Neuronal stem cell (in vitro differentiated cells): ENCODE measurements at regions not wholly inside any gene's neighbourhood (a gene's known extent, or its start where the extent isn't known, plus 50 kb on each side); places are given as distances from the start of the nearest gene placed in this dataset.
"Not testable (repeated sequence)": the region's sequence is repeated elsewhere in the genome, so short reads cannot be mapped to it uniquely, and the experiment has no call there.

Experiments used
- DNase-seq: peaks from one replicate; pipeline ENCODE4 v3.0.0-alpha.2; 2013; ENCODE audit warnings: low spot score
- H2AFZ ChIP-seq: one replicate; pipeline ENCODE4 v1.6.1; 2013; ENCODE audit warnings: mild to moderate bottlenecking, low read length, inconsistent platforms
- H2AK5ac ChIP-seq: 2 replicates; pipeline ENCODE4 v1.6.1; 2013; ENCODE audit warnings: low read depth, mild to moderate bottlenecking, inconsistent platforms, low read length, moderate library complexity, mixed read lengths
- H2BK120ac ChIP-seq: 2 replicates; pipeline ENCODE4 v1.6.1; 2013; ENCODE audit warnings: low read depth, mild to moderate bottlenecking, inconsistent platforms, low read length, moderate library complexity, mixed read lengths
- H2BK12ac ChIP-seq: one replicate; pipeline ENCODE4 v1.6.1; 2013; ENCODE audit warnings: low read length, inconsistent platforms
- H2BK15ac ChIP-seq: 2 replicates; pipeline ENCODE4 v1.6.1; 2013; ENCODE audit warnings: mild to moderate bottlenecking, low read length, inconsistent platforms, mixed read lengths
- H2BK5ac ChIP-seq: one replicate; pipeline ENCODE4 v1.6.1; 2013; ENCODE audit warnings: inconsistent platforms, mild to moderate bottlenecking, low read length, moderate library complexity
- H3K14ac ChIP-seq: one replicate; pipeline ENCODE4 v1.6.1; 2013; ENCODE audit warnings: low read length, inconsistent platforms
- H3K18ac ChIP-seq: 2 replicates; pipeline ENCODE4 v1.6.1; 2013; ENCODE audit warnings: low read length, inconsistent platforms
- H3K23ac ChIP-seq: 2 replicates; pipeline ENCODE4 v1.6.1; 2013; ENCODE audit warnings: low read depth, mild to moderate bottlenecking, mixed read lengths, low read length, inconsistent platforms; ENCODE audit not compliant: poor library complexity
- H3K27ac ChIP-seq: replicated peaks from 3 replicates; pipeline ENCODE4 v1.5.1; 2013; ENCODE audit warnings: low read length, inconsistent platforms
- H3K27me3 ChIP-seq, 3 experiments: 2 replicates each; pipeline ENCODE4 v1.6.1; 2013; ENCODE audit warnings: low read length in 3 of 3, mild to moderate bottlenecking in 2 of 3, inconsistent platforms in 1 of 3, low read depth in 1 of 3, mixed read lengths in 1 of 3, moderate library complexity in 1 of 3; ENCODE audit not compliant: control insufficient read depth in 3 of 3, insufficient read depth in 3 of 3
- H3K36me3 ChIP-seq, 2 donors: replicated peaks in 1 of 2; 2 replicates each; pipeline ENCODE4 v1.6.1; 2013; ENCODE audit warnings: low read length in 2 of 2; ENCODE audit not compliant: control insufficient read depth in 2 of 2, insufficient read depth in 2 of 2
- H3K4ac ChIP-seq: 2 replicates; pipeline ENCODE4 v1.6.1; 2013; ENCODE audit warnings: inconsistent platforms, mild to moderate bottlenecking, low read length, moderate library complexity
- H3K4me1 ChIP-seq, 2 donors: 1 replicate in 1 of 2; 2 replicates in 1 of 2; pipeline ENCODE4 v1.6.1; 2013; ENCODE audit warnings: low read length in 2 of 2, low read depth in 1 of 2; ENCODE audit not compliant: control insufficient read depth in 2 of 2, insufficient read depth in 1 of 2
- H3K4me2 ChIP-seq: one replicate; pipeline ENCODE4 v1.6.1; 2013; ENCODE audit warnings: mild to moderate bottlenecking, low read length, inconsistent platforms; ENCODE audit not compliant: insufficient read depth, poor library complexity, severe bottlenecking
- H3K4me3 ChIP-seq, 2 donors: 2 replicates each; pipeline ENCODE4 v1.5.1; 2013; ENCODE audit warnings: low read length in 2 of 2, mild to moderate bottlenecking in 2 of 2, inconsistent platforms in 1 of 2, moderate library complexity in 1 of 2
- H3K79me1 ChIP-seq: one replicate; pipeline ENCODE4 v1.6.1; 2013; ENCODE audit warnings: low read depth, mild to moderate bottlenecking, inconsistent platforms, low read length, moderate library complexity
- H3K9ac ChIP-seq: one replicate; pipeline ENCODE4 v1.6.1; 2013; ENCODE audit warnings: mild to moderate bottlenecking, low read depth, low read length, inconsistent platforms; ENCODE audit not compliant: poor library complexity
- H3K9me3 ChIP-seq, 2 donors: replicated peaks in 1 of 2; 2 replicates each; pipeline versions ENCODE3 to v1.6.1; 2013; ENCODE audit warnings: low read length in 2 of 2, mild to moderate bottlenecking in 2 of 2, inconsistent platforms in 1 of 2, low read depth in 1 of 2, mixed read lengths in 1 of 2, moderate library complexity in 1 of 2; ENCODE audit not compliant: control insufficient read depth in 2 of 2, insufficient read depth in 1 of 2
- H4K8ac ChIP-seq: one replicate; pipeline ENCODE4 v1.6.1; 2013; ENCODE audit warnings: low read depth, mild to moderate bottlenecking, inconsistent platforms, low read length, moderate library complexity
- H4K91ac ChIP-seq: one replicate; pipeline ENCODE4 v1.6.1; 2013; ENCODE audit warnings: low read length, low read depth, mild to moderate bottlenecking, inconsistent platforms; ENCODE audit not compliant: poor library complexity
- whole genome bisulfite sequencing, 2 donors: extraction: QIAGEN DNeasy Blood & Tissue Kit; methylation state at CpG; one replicate each; pipeline ENCODE4 v1.1.7; 2013; ENCODE audit warnings: missing lambda C conversion rate in 2 of 2, mixed read lengths in 1 of 2; ENCODE audit not compliant: insufficient read length in 2 of 2, insufficient replicate concordance in 1 of 2; ENCODE audit errors: extremely low coverage in 2 of 2; 5-methylcytosine and 5-hydroxymethylcytosine counted together

GRCh38 chr5:28807195-28807729 lies 1768.9 kb upstream of the CDH9 start:
- no peak overlapping the region for H2AFZ ChIP-seq

GRCh38 chr5:28799035-28799434 lies 1760.6 kb upstream of the CDH9 start:
- H3K27me3 ChIP-seq, H2BK15ac ChIP-seq, H3K14ac ChIP-seq, H2BK120ac ChIP-seq, H3K4ac ChIP-seq, H3K9ac ChIP-seq, DNase-seq, H2BK12ac ChIP-seq, H2AK5ac ChIP-seq, H3K27ac ChIP-seq, H2BK5ac ChIP-seq, H3K23ac ChIP-seq, H3K4me3 ChIP-seq, H3K9me3 ChIP-seq, H3K36me3 ChIP-seq, H4K91ac ChIP-seq, H3K79me1 ChIP-seq, H3K4me2 ChIP-seq, H3K18ac ChIP-seq, H2AFZ ChIP-seq, H3K4me1 ChIP-seq, H4K8ac ChIP-seq: not testable (repeated sequence)
- no CpG with 5 or more reads among the region's 16 CpGs for WGBS, 2 donors

More at GRCh38 chr5:28807195-28807729, 1768.9 kb upstream of the CDH9 start:
- WGBS, 2 donors = no CpG with 5 or more reads among the region's 2 CpGs
- no peak overlapping the region for H2AK5ac ChIP-seq
- H3K14ac ChIP-seq = no peak overlapping the region
- H3K18ac ChIP-seq = no peak overlapping the region
- no peaks in the 10 kb centered on the region for H3K79me1 ChIP-seq
- no peak overlapping the region for H3K4ac ChIP-seq
- no peak overlapping the region for H2BK15ac ChIP-seq
- no peak overlapping the region for H2BK5ac ChIP-seq
- no peak overlapping the region for H3K9ac ChIP-seq
- H3K4me1 ChIP-seq = no peaks in the 10 kb centered on the region
- H3K27ac ChIP-seq = no peak overlapping the region
- H3K4me2 ChIP-seq = no peak overlapping the region
- no peaks in the 10 kb centered on the region for H3K36me3 ChIP-seq
- H3K23ac ChIP-seq = no peak overlapping the region
- DNase-seq = no peak
- H3K27me3 ChIP-seq = no peaks in the 10 kb centered on the region
- peaks cover 0 to 2% of the 10 kb centered on the region in 2 donors for H3K9me3 ChIP-seq
- no peak overlapping the region for H3K4me3 ChIP-seq
- H4K91ac ChIP-seq = no peak overlapping the region
- H2BK120ac ChIP-seq = no peak overlapping the region
- H2BK12ac ChIP-seq = no peak overlapping the region
- no peak overlapping the region for H4K8ac ChIP-seq

GRCh38 chr5:28788954-28789353 lies 1750.6 kb upstream of the CDH9 start:
- H3K9me3 ChIP-seq = no peaks in the 10 kb centered on the region
- no peak overlapping the region for H4K91ac ChIP-seq

GRCh38 chr5:28780083-28780692 lies 1741.8 kb upstream of the CDH9 start:
- no peak overlapping the region for H3K23ac ChIP-seq
- peaks cover 0 to 2% (median 0%) of the 10 kb centered on the region in 3 experiments for H3K27me3 ChIP-seq
- no peaks in the 10 kb centered on the region for H3K4me1 ChIP-seq
- no peak overlapping the region for H3K4me2 ChIP-seq
- WGBS, 2 donors = no CpG with 5 or more reads among the region's 1 CpG
- H3K79me1 ChIP-seq = no peaks in the 10 kb centered on the region
- no peak overlapping the region for H3K14ac ChIP-seq
- no peak overlapping the region for H2AK5ac ChIP-seq
- H3K9ac ChIP-seq = no peak overlapping the region
- no peak overlapping the region for H3K4ac ChIP-seq
- no peak overlapping the region for H3K18ac ChIP-seq
- no peak overlapping the region for H2BK120ac ChIP-seq
- H4K8ac ChIP-seq = no peak overlapping the region
- H2BK5ac ChIP-seq = no peak overlapping the region
- no peak overlapping the region for H3K4me3 ChIP-seq
- H2BK15ac ChIP-seq = no peak overlapping the region
- no peak for DNase-seq
- no peaks in the 10 kb centered on the region for H3K36me3 ChIP-seq
- no peak overlapping the region for H3K27ac ChIP-seq
- H2AFZ ChIP-seq = no peak overlapping the region
- no peak overlapping the region for H2BK12ac ChIP-seq
- no peaks in the 10 kb centered on the region for H3K9me3 ChIP-seq
- H4K91ac ChIP-seq = no peak overlapping the region

More at GRCh38 chr5:28788954-28789353, 1750.6 kb upstream of the CDH9 start:
- Histone ChIP-seq H3K4me3 (no peak overlapping the region), H3K9ac (no peak overlapping the region), H2AFZ (no peak overlapping the region), H3K14ac (no peak overlapping the region), H3K27ac (no peak overlapping the region), H3K4ac (no peak overlapping the region), H3K18ac (no peak overlapping the region), H2BK15ac (no peak overlapping the region), H3K79me1 (no peaks in the 10 kb centered on the region), H3K4me2 (no peak overlapping the region), H3K27me3 (no peaks in the 10 kb centered on the region), H4K8ac (no peak overlapping the region), H3K23ac (no peak overlapping the region), H3K36me3 (no peaks in the 10 kb centered on the region), H2AK5ac (no peak overlapping the region), H2BK120ac (no peak overlapping the region), H2BK12ac (no peak overlapping the region), H3K4me1 (no peaks in the 10 kb centered on the region), H2BK5ac (no peak overlapping the region)
- DNase-seq = no peak
